NCI-H1417 treated with DMSO at 0.1 percent for 48 hours (cell line): ENCODE measurements at regions not wholly inside any gene's neighbourhood (a gene's known extent, or its start where the extent isn't known, plus 50 kb on each side); places are given as distances from the start of the nearest gene placed in this dataset.
"Not testable (repeated sequence)": the region's sequence is repeated elsewhere in the genome, so short reads cannot be mapped to it uniquely, and the experiment has no call there.

Source experiments
- DNase-seq: peaks from one replicate; lab custom pipeline; 2025; lab: John Stamatoyannopoulos, UW

GRCh38 chr20:54727490-54727889 lies 252.1 kb downstream of the DOK5 start:
- no peak for DNase-seq

GRCh38 chr20:54726687-54727300 lies 251.4 kb downstream of the DOK5 start:
- no peak for DNase-seq

- DNase-seq: not testable (repeated sequence)
These were observed 249.9 kb downstream of the DOK5 start for GRCh38 chr20:54725266-54725665.

DNA sequence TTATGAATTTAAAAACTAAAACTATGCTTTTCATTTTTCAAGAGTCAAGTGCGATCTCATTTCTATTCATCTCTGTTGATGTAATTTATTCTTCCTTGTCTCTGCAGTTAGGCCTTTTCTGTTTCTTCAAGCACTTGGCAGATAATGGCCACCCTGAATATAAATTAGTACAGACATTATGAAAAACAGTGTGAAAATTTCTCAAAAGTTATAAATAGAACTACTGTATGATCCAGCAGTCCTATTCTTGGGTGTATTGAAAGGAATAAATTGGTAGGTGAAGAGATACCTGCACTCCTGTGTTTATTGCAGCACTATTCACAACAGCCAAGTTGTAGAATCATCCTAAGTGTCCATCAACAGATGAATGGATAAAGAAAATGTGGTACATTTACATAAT lies 248.3 kb downstream of the DOK5 start:
- DNase-seq: no peak

DNA sequence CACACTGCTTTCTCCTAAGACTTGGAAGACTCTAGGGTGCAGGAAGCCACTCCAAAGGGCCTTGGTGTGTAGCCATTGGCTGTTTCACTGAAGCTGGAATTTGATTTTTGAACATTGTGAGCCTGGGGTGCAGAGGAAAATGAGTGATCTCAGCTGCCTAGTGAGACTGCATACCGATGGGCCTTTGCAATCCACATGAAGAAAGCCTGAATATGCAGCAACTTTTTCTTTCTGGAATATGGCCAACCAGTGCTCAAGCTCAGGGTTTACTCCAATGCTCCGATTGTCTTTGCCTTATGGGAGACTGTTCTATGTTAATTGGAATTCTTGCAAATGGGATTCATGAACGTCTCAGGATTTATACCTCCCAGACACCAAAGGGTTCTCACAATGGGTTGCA lies 242.6 kb downstream of the DOK5 start:
- no peak for DNase-seq

- no peak for DNase-seq
These were observed 241.4 kb downstream of the DOK5 start for GRCh38 chr20:54716790-54717189.

GRCh38 chr20:54716174-54716747 lies 240.9 kb downstream of the DOK5 start:
- no peak for DNase-seq

- DNase-seq: no peak
These were observed 239.4 kb downstream of the DOK5 start for GRCh38 chr20:54714817-54715216.

- DNase-seq: no peak
These were observed 238.3 kb downstream of the DOK5 start for GRCh38 chr20:54713727-54714126.

- no peak for DNase-seq
These were observed 235.7 kb downstream of the DOK5 start for GRCh38 chr20:54711071-54711470.

DNA sequence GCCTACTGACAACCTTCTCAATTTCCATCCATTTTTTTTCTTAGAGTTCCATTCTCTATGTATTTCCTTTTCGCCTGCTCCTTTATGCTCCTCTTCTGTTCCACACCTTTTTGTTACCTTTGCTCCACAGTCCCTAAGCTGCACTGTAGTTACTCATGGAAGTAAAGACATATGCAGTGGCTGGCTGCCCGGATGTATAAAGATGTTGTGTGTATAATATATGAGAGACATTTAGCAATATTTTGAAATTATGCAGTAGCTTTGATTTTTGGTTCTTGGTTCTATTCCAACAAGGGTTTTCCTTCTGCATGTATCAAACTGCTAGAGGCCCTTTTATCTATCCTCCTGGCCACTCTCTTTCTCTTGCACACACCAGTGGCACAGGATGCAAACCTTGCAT lies 234.9 kb downstream of the DOK5 start:
- no peak for DNase-seq

- no peak for DNase-seq
These were observed 232.8 kb downstream of the DOK5 start for GRCh38 chr20:54708229-54708628.

GRCh38 chr20:54707801-54708200 lies 232.4 kb downstream of the DOK5 start:
- no peak for DNase-seq

GRCh38 chr20:54706581-54706980 lies 231.2 kb downstream of the DOK5 start:
- no peak for DNase-seq

GRCh38 chr20:54704032-54704635 lies 228.7 kb downstream of the DOK5 start:
- no peak for DNase-seq
